ENCODE measurements at regions not wholly inside any gene's neighbourhood (a gene's known extent, or its start where the extent isn't known, plus 50 kb on each side); places are given as distances from the start of the nearest gene placed in this dataset.

DNA sequence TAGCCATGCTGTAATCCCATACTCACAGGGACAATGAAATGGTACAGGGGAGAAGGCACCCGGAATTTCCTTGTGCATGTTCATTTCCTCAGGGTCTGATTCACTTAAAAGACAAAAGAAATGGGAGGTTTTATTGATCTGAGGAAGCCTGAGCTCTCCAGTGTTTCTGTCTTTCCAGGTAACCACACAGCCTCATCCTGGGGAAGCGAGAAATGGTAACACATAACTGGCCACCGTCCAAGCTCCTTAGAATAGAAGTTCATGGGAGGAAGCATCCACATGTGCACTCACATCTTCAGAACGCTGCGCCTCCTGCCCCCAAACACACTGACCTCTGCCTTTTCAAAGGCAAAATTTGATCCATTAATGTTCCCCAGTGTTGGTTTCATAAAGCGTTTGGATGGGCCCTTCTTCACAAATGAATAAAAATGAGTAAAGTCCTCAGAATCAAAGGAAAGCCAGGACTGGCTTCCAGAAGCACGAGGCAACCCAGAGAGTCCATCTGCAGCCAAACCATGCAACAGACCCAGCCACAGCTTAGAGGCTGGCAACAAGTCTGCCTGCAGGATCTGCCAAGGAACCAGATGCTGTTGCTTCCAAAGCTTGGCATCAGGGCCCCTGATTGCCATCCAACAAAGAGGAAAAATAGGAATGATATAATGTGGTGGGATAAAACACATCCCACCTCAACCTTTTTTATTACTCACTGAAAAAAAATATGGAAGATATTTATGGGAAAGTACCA lies 120.3 kb downstream of the ZBTB18 start:
- TF ChIP-seq CTCF (IDR thresholded peaks at IDR 0.05): no peak
- TF ChIP-seq POLR2A (IDR thresholded peaks at IDR 0.05): no peak

All from lower leg skin (tissue), 3 donors.